GM21390 (cell line): ENCODE measurements at regions not wholly inside any gene's neighbourhood (a gene's known extent, or its start where the extent isn't known, plus 50 kb on each side); places are given as distances from the start of the nearest gene placed in this dataset.

Experiments
- ATAC-seq: cut with Tn5 transposase; IDR thresholded peaks from one replicate; pipeline ENCODE4 v1.9.1; 2021; ENCODE audit not compliant: unreplicated experiment

DNA sequence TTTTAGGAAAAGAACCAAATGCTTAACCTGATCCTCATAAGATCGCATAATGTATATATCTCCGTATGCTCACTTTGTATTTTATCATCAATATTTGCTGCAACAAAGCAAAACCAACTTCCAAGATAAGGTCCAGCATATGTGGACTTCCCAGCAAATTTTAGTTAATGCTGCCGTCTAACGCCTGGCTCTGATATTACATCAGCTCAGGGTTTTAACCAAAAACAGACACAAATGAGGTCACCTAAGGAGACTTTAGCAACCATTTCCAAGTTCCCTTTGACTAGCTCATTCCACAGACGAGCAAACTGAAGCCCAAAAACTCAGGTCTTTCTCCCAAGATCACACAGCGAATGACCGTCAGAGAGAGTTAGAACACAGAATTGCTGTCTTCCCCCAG lies 59.4 kb upstream of the UCN3 start:
- ATAC-seq = no peak

DNA sequence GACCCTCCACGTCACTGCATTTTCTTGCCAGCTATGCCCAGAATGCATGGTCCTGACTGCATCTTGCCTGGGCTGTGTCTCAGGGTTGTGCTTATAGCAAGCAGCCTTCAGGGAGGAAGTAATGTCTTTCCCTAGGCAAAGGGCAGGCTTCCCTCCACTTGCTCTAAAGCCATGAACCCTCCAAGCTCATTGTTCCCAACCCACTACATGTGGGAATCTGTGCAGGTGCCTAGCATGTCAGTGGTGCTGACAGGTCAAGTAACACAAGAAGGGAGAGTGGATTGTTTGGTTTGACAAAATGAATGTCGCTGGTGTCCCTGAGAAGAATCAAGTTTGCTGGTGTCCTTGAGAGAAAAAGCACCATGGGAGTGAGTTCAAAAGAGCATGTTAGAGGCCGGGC lies 53.9 kb upstream of the UCN3 start:
- no peak for ATAC-seq

DNA sequence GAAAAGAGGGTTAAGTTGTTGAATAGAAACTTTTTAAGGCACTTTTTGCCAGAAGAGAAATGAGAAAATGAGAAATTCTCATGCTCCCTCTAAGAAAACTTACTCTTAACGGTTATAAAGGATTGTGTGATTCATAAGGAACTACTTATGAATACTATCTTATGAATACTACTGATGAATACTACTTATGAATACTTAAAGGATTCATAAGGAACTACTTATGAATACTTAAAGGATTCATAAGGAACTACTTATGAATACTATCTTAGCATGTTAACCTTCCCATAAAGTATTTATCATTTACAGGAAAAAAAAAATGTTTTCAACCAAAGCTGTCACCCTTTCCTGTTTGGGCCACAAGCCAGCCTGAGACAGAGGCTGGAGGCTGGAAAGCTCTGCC lies 53.1 kb upstream of the UCN3 start:
- no peak for ATAC-seq

DNA sequence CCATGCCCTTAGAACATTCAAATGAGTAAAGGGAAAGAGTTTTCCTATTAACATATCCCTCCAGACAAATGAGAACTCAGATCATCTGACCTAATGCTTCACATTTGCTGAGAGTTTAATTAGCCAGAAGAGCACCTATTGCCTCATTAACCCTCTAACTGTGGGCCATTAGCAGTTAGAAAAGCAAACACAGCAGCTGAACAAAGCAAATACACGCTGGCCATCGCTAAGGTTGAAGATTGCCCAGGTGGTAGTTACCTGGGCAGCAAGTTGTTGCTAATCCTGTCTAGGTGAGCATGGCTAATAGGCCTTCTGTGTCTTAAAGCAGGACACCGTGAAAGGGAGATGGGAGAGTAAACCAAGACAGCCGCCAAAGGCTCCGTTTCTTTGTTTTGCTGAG lies 49.9 kb upstream of the UCN3 start:
- no peak for ATAC-seq
